ENCODE measurements at regions not wholly inside any gene's neighbourhood (a gene's known extent, or its start where the extent isn't known, plus 50 kb on each side); places are given as distances from the start of the nearest gene placed in this dataset.
"Not testable (repeated sequence)": the region's sequence is repeated elsewhere in the genome, so short reads cannot be mapped to it uniquely, and the experiment has no call there.

GRCh38 chr10:29794776-29795611 lies 160.2 kb upstream of the SVIL start:
- DNase-seq: no peak

- no peak for DNase-seq
These were observed 157.0 kb upstream of the SVIL start for GRCh38 chr10:29791773-29792172.

- DNase-seq: peak; percentile 61
These were observed 155.4 kb upstream of the SVIL start for GRCh38 chr10:29790207-29790606.

- no peak for DNase-seq
These were observed 153.3 kb upstream of the SVIL start for GRCh38 chr10:29788113-29788512.

- DNase-seq: no peak
These were observed 150.9 kb upstream of the SVIL start for GRCh38 chr10:29785701-29786100.

- peak; percentile 70 for DNase-seq
These were observed 149.5 kb upstream of the SVIL start for GRCh38 chr10:29784175-29784773.

GRCh38 chr10:29783201-29783947 lies 148.6 kb upstream of the SVIL start:
- DNase-seq: no peak

- no peak for DNase-seq
These were observed 145.9 kb upstream of the SVIL start for GRCh38 chr10:29780639-29781038.

GRCh38 chr10:29780096-29780495 lies 145.3 kb upstream of the SVIL start:
- DNase-seq: no peak

GRCh38 chr10:29776246-29776645 lies 141.5 kb upstream of the SVIL start:
- no peak for DNase-seq

- DNase-seq: no peak
These were observed 139.7 kb upstream of the SVIL start for GRCh38 chr10:29774475-29774874.

- no peak for DNase-seq
These were observed 138.9 kb upstream of the SVIL start for GRCh38 chr10:29773675-29774091.

GRCh38 chr10:29772403-29772802 lies 137.6 kb upstream of the SVIL start:
- no peak for DNase-seq

- no peak for DNase-seq
These were observed 136.6 kb upstream of the SVIL start for GRCh38 chr10:29771376-29771775.

GRCh38 chr10:29769277-29769676 lies 134.5 kb upstream of the SVIL start:
- DNase-seq: not testable (repeated sequence)

- DNase-seq: no peak
These were observed 133.2 kb upstream of the SVIL start for GRCh38 chr10:29767968-29768367.

- DNase-seq: no peak
These were observed 132.0 kb upstream of the SVIL start for GRCh38 chr10:29766753-29767152.

GRCh38 chr10:29765330-29765729 lies 130.6 kb upstream of the SVIL start:
- DNase-seq: no peak

- DNase-seq: peak; percentile 43
These were observed 128.6 kb upstream of the SVIL start for GRCh38 chr10:29763396-29763795.

GRCh38 chr10:29761916-29762315 lies 127.1 kb upstream of the SVIL start:
- DNase-seq: peak; percentile 25

GRCh38 chr10:29760138-29760900 lies 125.5 kb upstream of the SVIL start:
- DNase-seq: no peak

GRCh38 chr10:29757551-29758297 lies 123.0 kb upstream of the SVIL start:
- DNase-seq: no peak
